ENCODE measurements at regions not wholly inside any gene's neighbourhood (a gene's known extent, or its start where the extent isn't known, plus 50 kb on each side); places are given as distances from the start of the nearest gene placed in this dataset.
"Not testable (repeated sequence)": the region's sequence is repeated elsewhere in the genome, so short reads cannot be mapped to it uniquely, and the experiment has no call there.

- intact Hi-C loops (cut with micrococcal nuclease) = no loop called here
- H3K36me3 Mint-ChIP-seq (ENCODE audit: low read depth) = no peaks in the 10 kb centered on the region
- H3K27me3 Mint-ChIP-seq = peaks cover 16% of the 10 kb centered on the region
- no peak overlapping the region for H3K4me3 Mint-ChIP-seq
- no peak overlapping the region for H3K27ac Mint-ChIP-seq
- H3K9me3 Mint-ChIP-seq = no peaks in the 10 kb centered on the region
- H3K4me1 Mint-ChIP-seq (ENCODE audit: low read depth) = no peaks in the 10 kb centered on the region
These were observed 153.9 kb downstream of the EMP1 start for GRCh38 chr12:13350381-13350780.

GRCh38 chr12:13348464-13348863 lies 151.9 kb downstream of the EMP1 start:
- intact Hi-C loops (cut with micrococcal nuclease) = no loop called here
- Mint-ChIP-seq H3K4me1 (ENCODE audit: low read depth) (no peaks in the 10 kb centered on the region), H3K4me3 (no peak overlapping the region), H3K36me3 (ENCODE audit: low read depth) (no peaks in the 10 kb centered on the region), H3K9me3 (no peaks in the 10 kb centered on the region), H3K27ac (no peak overlapping the region), H3K27me3 (peaks cover 11% of the 10 kb centered on the region)

- Mint-ChIP-seq H3K4me3 (no peak overlapping the region), H3K27me3 (peaks cover 8% of the 10 kb centered on the region), H3K27ac (no peak overlapping the region), H3K4me1 (ENCODE audit: low read depth) (no peaks in the 10 kb centered on the region), H3K36me3 (ENCODE audit: low read depth) (no peaks in the 10 kb centered on the region), H3K9me3 (no peaks in the 10 kb centered on the region)
- intact Hi-C loops (cut with micrococcal nuclease) = no loop called here
These were observed 150.9 kb downstream of the EMP1 start for GRCh38 chr12:13347241-13348043.

- no peak overlapping the region for H3K27ac Mint-ChIP-seq
- H3K9me3 Mint-ChIP-seq = no peaks in the 10 kb centered on the region
- no peaks in the 10 kb centered on the region for H3K36me3 Mint-ChIP-seq (ENCODE audit: low read depth)
- no peaks in the 10 kb centered on the region for H3K4me1 Mint-ChIP-seq (ENCODE audit: low read depth)
- H3K4me3 Mint-ChIP-seq = no peak overlapping the region
- intact Hi-C loops (cut with micrococcal nuclease) = no loop called here
- peaks cover 5% of the 10 kb centered on the region for H3K27me3 Mint-ChIP-seq
These were observed 149.2 kb downstream of the EMP1 start for GRCh38 chr12:13345722-13346121.

- peaks cover 7% of the 10 kb centered on the region for H3K27me3 Mint-ChIP-seq
- no peaks in the 10 kb centered on the region for H3K36me3 Mint-ChIP-seq (ENCODE audit: low read depth)
- no peak overlapping the region for H3K4me3 Mint-ChIP-seq
- no peaks in the 10 kb centered on the region for H3K4me1 Mint-ChIP-seq (ENCODE audit: low read depth)
- H3K9me3 Mint-ChIP-seq = no peaks in the 10 kb centered on the region
- H3K27ac Mint-ChIP-seq = no peak overlapping the region
- intact Hi-C loops (cut with micrococcal nuclease) = no loop called here
These were observed 146.8 kb downstream of the EMP1 start for GRCh38 chr12:13343375-13343774.

- Mint-ChIP-seq H3K36me3 (ENCODE audit: low read depth) (no peaks in the 10 kb centered on the region), H3K9me3 (no peaks in the 10 kb centered on the region), H3K4me1 (ENCODE audit: low read depth) (no peaks in the 10 kb centered on the region), H3K27ac (no peak overlapping the region), H3K4me3 (no peak overlapping the region), H3K27me3 (peaks cover 7% of the 10 kb centered on the region)
- intact Hi-C loops (cut with micrococcal nuclease) = no loop called here
These were observed 146.4 kb downstream of the EMP1 start for GRCh38 chr12:13342971-13343370.

GRCh38 chr12:13340149-13340548 lies 143.6 kb downstream of the EMP1 start:
- no peak overlapping the region for H3K27ac Mint-ChIP-seq
- H3K4me3 Mint-ChIP-seq = no peak overlapping the region
- H3K36me3 Mint-ChIP-seq (ENCODE audit: low read depth) = no peaks in the 10 kb centered on the region
- intact Hi-C loops (cut with micrococcal nuclease) = no loop called here
- peaks cover 2% of the 10 kb centered on the region for H3K27me3 Mint-ChIP-seq
- no peaks in the 10 kb centered on the region for H3K9me3 Mint-ChIP-seq
- H3K4me1 Mint-ChIP-seq (ENCODE audit: low read depth) = no peaks in the 10 kb centered on the region

GRCh38 chr12:13339538-13339937 lies 143.0 kb downstream of the EMP1 start:
- Mint-ChIP-seq H3K4me3 (no peak overlapping the region), H3K27me3 (peaks cover 2% of the 10 kb centered on the region), H3K9me3 (no peaks in the 10 kb centered on the region), H3K4me1 (ENCODE audit: low read depth) (no peaks in the 10 kb centered on the region), H3K27ac (no peak overlapping the region), H3K36me3 (ENCODE audit: low read depth) (no peaks in the 10 kb centered on the region)
- intact Hi-C loops (cut with micrococcal nuclease) = no loop called here

GRCh38 chr12:13339091-13339490 lies 142.6 kb downstream of the EMP1 start:
- no peaks in the 10 kb centered on the region for H3K9me3 Mint-ChIP-seq
- H3K4me1 Mint-ChIP-seq (ENCODE audit: low read depth) = no peaks in the 10 kb centered on the region
- intact Hi-C loops (cut with micrococcal nuclease) = no loop called here
- no peaks in the 10 kb centered on the region for H3K36me3 Mint-ChIP-seq (ENCODE audit: low read depth)
- H3K27ac Mint-ChIP-seq = no peak overlapping the region
- H3K27me3 Mint-ChIP-seq = peaks cover 2% of the 10 kb centered on the region
- no peak overlapping the region for H3K4me3 Mint-ChIP-seq

GRCh38 chr12:13337791-13338190 lies 141.3 kb downstream of the EMP1 start:
- intact Hi-C loops (cut with micrococcal nuclease) = no loop called here
- Mint-ChIP-seq H3K4me1 (ENCODE audit: low read depth) (no peaks in the 10 kb centered on the region), H3K9me3 (no peaks in the 10 kb centered on the region), H3K4me3 (no peak overlapping the region), H3K36me3 (ENCODE audit: low read depth) (no peaks in the 10 kb centered on the region), H3K27me3 (peaks cover 2% of the 10 kb centered on the region), H3K27ac (no peak overlapping the region)

GRCh38 chr12:13336216-13336615 lies 139.7 kb downstream of the EMP1 start:
- Mint-ChIP-seq H3K36me3 (ENCODE audit: low read depth) (no peaks in the 10 kb centered on the region), H3K4me3 (no peak overlapping the region), H3K27me3 (peaks cover 2% of the 10 kb centered on the region), H3K27ac (no peak overlapping the region), H3K4me1 (ENCODE audit: low read depth) (no peaks in the 10 kb centered on the region), H3K9me3 (no peaks in the 10 kb centered on the region)
- intact Hi-C loops (cut with micrococcal nuclease) = no loop called here

GRCh38 chr12:13328535-13328934 lies 132.0 kb downstream of the EMP1 start:
- H3K4me1 Mint-ChIP-seq (ENCODE audit: low read depth) = no peaks in the 10 kb centered on the region
- H3K9me3 Mint-ChIP-seq = no peaks in the 10 kb centered on the region
- intact Hi-C loops (cut with micrococcal nuclease) = no loop called here
- no peak overlapping the region for H3K4me3 Mint-ChIP-seq
- H3K27ac Mint-ChIP-seq = no peak overlapping the region
- no peaks in the 10 kb centered on the region for H3K36me3 Mint-ChIP-seq (ENCODE audit: low read depth)
- H3K27me3 Mint-ChIP-seq = peaks cover 2% of the 10 kb centered on the region

- H3K4me3 Mint-ChIP-seq = no peak overlapping the region
- H3K36me3 Mint-ChIP-seq (ENCODE audit: low read depth) = no peaks in the 10 kb centered on the region
- intact Hi-C loops (cut with micrococcal nuclease) = no loop called here
- H3K9me3 Mint-ChIP-seq = no peaks in the 10 kb centered on the region
- no peaks in the 10 kb centered on the region for H3K4me1 Mint-ChIP-seq (ENCODE audit: low read depth)
- no peak overlapping the region for H3K27ac Mint-ChIP-seq
- H3K27me3 Mint-ChIP-seq = peaks cover 4% of the 10 kb centered on the region
These were observed 129.6 kb downstream of the EMP1 start for GRCh38 chr12:13326076-13326475.

GRCh38 chr12:13325037-13325436 lies 128.5 kb downstream of the EMP1 start:
- H3K9me3 Mint-ChIP-seq; H3K27me3 Mint-ChIP-seq; intact Hi-C loops (cut with micrococcal nuclease); H3K4me3 Mint-ChIP-seq; H3K4me1 Mint-ChIP-seq (ENCODE audit: low read depth); H3K27ac Mint-ChIP-seq; H3K36me3 Mint-ChIP-seq (ENCODE audit: low read depth): not testable (repeated sequence)
